ENCODE measurements at regions not wholly inside any gene's neighbourhood (a gene's known extent, or its start where the extent isn't known, plus 50 kb on each side); places are given as distances from the start of the nearest gene placed in this dataset.

- H3K27ac ChIP-seq (ENCODE audit: insufficient read depth, low read length), result no peak overlapping the region
- H3K9me3 ChIP-seq (ENCODE audit: control insufficient read depth, insufficient read depth, low read depth, low read length), result no peaks in the 10 kb centered on the region
- H3K4me3 ChIP-seq (replicated peaks in 1 of 4; ENCODE audit: control extremely low read depth in 1 of 4, insufficient read depth in 1 of 4, low read depth in 3 of 4, low read length in 4 of 4), result no peak overlapping the region
- no peaks in the 10 kb centered on the region for H3K4me1 ChIP-seq (ENCODE audit: control insufficient read depth, extremely low read depth, insufficient read depth, low read length)
- no peaks in the 10 kb centered on the region for H3K36me3 ChIP-seq (ENCODE audit: control insufficient read depth, insufficient read depth, low read length)
- H4K20me1 ChIP-seq (ENCODE audit: control insufficient read depth, extremely low read depth, insufficient read depth, low read length), result no peaks in the 10 kb centered on the region
- DNase-seq (ENCODE audit: low read depth in 2 of 2), result no peak
- no peak for TF ChIP-seq EZH2 (IDR thresholded peaks at IDR 0.05; ENCODE audit: low read length, missing control alignments)
- TF ChIP-seq CTCF (conservative IDR thresholded peaks at IDR 0.05 in 1 of 2, IDR thresholded peaks at IDR 0.05 in 1 of 2; ENCODE audit: low read depth in 1 of 2, low read length in 2 of 2), result no peak
- H3K9ac ChIP-seq (ENCODE audit: insufficient read depth, low read length), result no peak overlapping the region
- H3K79me2 ChIP-seq (ENCODE audit: control insufficient read depth, insufficient read depth, low read length), result no peaks in the 10 kb centered on the region
- no peaks in the 10 kb centered on the region for H3K27me3 ChIP-seq (ENCODE audit: control insufficient read depth, insufficient read depth, low read length)
- no peak overlapping the region for H3K4me2 ChIP-seq (ENCODE audit: extremely low read depth, insufficient read depth, low read length)
- H2AFZ ChIP-seq (ENCODE audit: low read length), result no peak overlapping the region
Measured at GRCh38 chr12:61514016-61514415, 746.2 kb upstream of the USP15 start.

GRCh38 chr12:61521258-61521657, 738.9 kb upstream of the USP15 start:
- DNase-seq (ENCODE audit: low read depth in 2 of 2), result no peak
- Histone ChIP-seq H3K9me3 (ENCODE audit: control insufficient read depth, insufficient read depth, low read depth, low read length) (no peaks in the 10 kb centered on the region), H3K4me3 (replicated peaks in 1 of 4; ENCODE audit: control extremely low read depth in 1 of 4, insufficient read depth in 1 of 4, low read depth in 3 of 4, low read length in 4 of 4) (no peak overlapping the region), H4K20me1 (ENCODE audit: control insufficient read depth, extremely low read depth, insufficient read depth, low read length) (no peaks in the 10 kb centered on the region), H3K27ac (ENCODE audit: insufficient read depth, low read length) (no peak overlapping the region), H3K79me2 (ENCODE audit: control insufficient read depth, insufficient read depth, low read length) (no peaks in the 10 kb centered on the region), H2AFZ (ENCODE audit: low read length) (no peak overlapping the region), H3K4me2 (ENCODE audit: extremely low read depth, insufficient read depth, low read length) (no peak overlapping the region), H3K4me1 (ENCODE audit: control insufficient read depth, extremely low read depth, insufficient read depth, low read length) (no peaks in the 10 kb centered on the region), H3K9ac (ENCODE audit: insufficient read depth, low read length) (no peak overlapping the region), H3K36me3 (ENCODE audit: control insufficient read depth, insufficient read depth, low read length) (no peaks in the 10 kb centered on the region), H3K27me3 (ENCODE audit: control insufficient read depth, insufficient read depth, low read length) (no peaks in the 10 kb centered on the region)
- TF ChIP-seq EZH2 (IDR thresholded peaks at IDR 0.05; ENCODE audit: low read length, missing control alignments), result no peak
- no peak for TF ChIP-seq CTCF (conservative IDR thresholded peaks at IDR 0.05 in 1 of 2, IDR thresholded peaks at IDR 0.05 in 1 of 2; ENCODE audit: low read depth in 1 of 2, low read length in 2 of 2)

- H3K4me3 ChIP-seq (replicated peaks in 1 of 4; ENCODE audit: control extremely low read depth in 1 of 4, insufficient read depth in 1 of 4, low read depth in 3 of 4, low read length in 4 of 4), result no peak overlapping the region
- no peaks in the 10 kb centered on the region for H3K4me1 ChIP-seq (ENCODE audit: control insufficient read depth, extremely low read depth, insufficient read depth, low read length)
- no peak overlapping the region for H3K27ac ChIP-seq (ENCODE audit: insufficient read depth, low read length)
- no peaks in the 10 kb centered on the region for H3K27me3 ChIP-seq (ENCODE audit: control insufficient read depth, insufficient read depth, low read length)
- TF ChIP-seq CTCF (conservative IDR thresholded peaks at IDR 0.05 in 1 of 2, IDR thresholded peaks at IDR 0.05 in 1 of 2; ENCODE audit: low read depth in 1 of 2, low read length in 2 of 2), result no peak
- TF ChIP-seq EZH2 (IDR thresholded peaks at IDR 0.05; ENCODE audit: low read length, missing control alignments), result no peak
- no peak overlapping the region for H2AFZ ChIP-seq (ENCODE audit: low read length)
- H3K9ac ChIP-seq (ENCODE audit: insufficient read depth, low read length), result no peak overlapping the region
- H4K20me1 ChIP-seq (ENCODE audit: control insufficient read depth, extremely low read depth, insufficient read depth, low read length), result no peaks in the 10 kb centered on the region
- no peak for DNase-seq (ENCODE audit: low read depth in 2 of 2)
- no peaks in the 10 kb centered on the region for H3K9me3 ChIP-seq (ENCODE audit: control insufficient read depth, insufficient read depth, low read depth, low read length)
- H3K79me2 ChIP-seq (ENCODE audit: control insufficient read depth, insufficient read depth, low read length), result no peaks in the 10 kb centered on the region
- H3K36me3 ChIP-seq (ENCODE audit: control insufficient read depth, insufficient read depth, low read length), result no peaks in the 10 kb centered on the region
- H3K4me2 ChIP-seq (ENCODE audit: extremely low read depth, insufficient read depth, low read length), result no peak overlapping the region
Measured at GRCh38 chr12:61523276-61523992, 736.8 kb upstream of the USP15 start.

Data from fibroblast of lung (primary cell).